HG03135 (cell line): ENCODE measurements at regions not wholly inside any gene's neighbourhood (a gene's known extent, or its start where the extent isn't known, plus 50 kb on each side); places are given as distances from the start of the nearest gene placed in this dataset.
"Not testable (repeated sequence)": the region's sequence is repeated elsewhere in the genome, so short reads cannot be mapped to it uniquely, and the experiment has no call there.

Source experiments
- ATAC-seq: cut with Tn5 transposase; IDR thresholded peaks from one replicate; pipeline ENCODE4 v1.9.1; 2021; ENCODE audit warnings: mild to moderate bottlenecking, moderate library complexity; ENCODE audit not compliant: unreplicated experiment

DNA sequence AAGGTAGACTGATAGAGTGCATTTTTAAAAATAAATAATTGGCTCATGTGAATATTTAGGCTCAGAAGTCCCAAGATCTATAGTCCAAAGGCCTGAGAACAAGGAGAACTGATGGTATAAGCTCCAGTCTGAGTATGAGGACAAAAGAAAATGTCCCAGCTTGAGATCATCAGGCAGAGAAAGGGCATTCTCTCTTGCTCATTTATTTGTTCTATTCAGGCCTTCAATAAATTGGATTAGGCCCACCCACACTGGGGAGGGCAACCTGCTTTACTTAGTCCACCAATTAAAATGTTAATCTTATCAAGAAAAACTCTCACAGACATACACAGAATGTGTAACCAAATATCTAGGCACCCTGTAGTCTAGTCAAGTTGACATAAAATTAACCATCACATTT lies 644.4 kb upstream of the MDGA2 start:
- no peak for ATAC-seq

DNA sequence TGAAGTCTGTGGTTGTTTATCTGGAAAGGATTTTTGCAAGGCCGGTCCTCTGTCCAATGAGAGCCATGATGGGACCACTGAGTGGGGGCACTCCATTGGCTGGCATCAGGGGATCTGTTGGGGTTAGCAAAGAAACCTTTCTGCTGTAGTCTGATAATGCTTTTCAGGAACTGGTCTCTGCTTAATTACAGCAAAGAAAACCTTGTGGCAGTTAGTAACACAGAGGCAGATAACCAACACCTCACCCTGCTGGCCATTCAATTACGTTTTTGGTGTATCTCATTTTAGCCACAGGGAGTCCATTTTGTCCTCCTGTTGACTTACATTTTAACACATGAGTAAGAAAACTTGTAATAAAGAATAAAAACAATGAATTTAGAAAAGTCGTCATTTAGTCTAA lies 629.3 kb upstream of the MDGA2 start:
- ATAC-seq, result no peak

GRCh38 chr14:48289701-48290100 lies 614.3 kb upstream of the MDGA2 start:
- ATAC-seq, result no peak

- ATAC-seq, result not testable (repeated sequence)
These were observed 609.8 kb upstream of the MDGA2 start for GRCh38 chr14:48285217-48285616.

DNA sequence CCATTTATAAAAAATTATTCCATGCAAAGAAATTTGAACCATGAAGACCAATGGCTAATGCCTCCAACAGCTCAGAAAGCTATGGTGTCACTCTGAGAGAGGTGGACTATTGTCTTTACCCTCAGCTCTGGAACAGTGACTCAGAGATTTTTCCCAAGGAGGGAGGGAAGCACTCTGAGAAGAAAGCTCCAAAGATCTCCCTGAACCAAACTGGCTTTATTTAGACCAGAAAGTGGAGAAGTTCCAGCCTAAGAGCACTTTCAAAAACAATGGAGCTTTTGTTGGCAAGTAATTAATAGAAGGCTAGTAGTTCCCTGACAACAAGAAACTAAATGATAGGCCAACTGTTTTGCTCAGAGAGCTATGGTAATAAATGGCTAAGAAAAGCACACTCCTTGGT lies 599.9 kb upstream of the MDGA2 start:
- ATAC-seq, result no peak

DNA sequence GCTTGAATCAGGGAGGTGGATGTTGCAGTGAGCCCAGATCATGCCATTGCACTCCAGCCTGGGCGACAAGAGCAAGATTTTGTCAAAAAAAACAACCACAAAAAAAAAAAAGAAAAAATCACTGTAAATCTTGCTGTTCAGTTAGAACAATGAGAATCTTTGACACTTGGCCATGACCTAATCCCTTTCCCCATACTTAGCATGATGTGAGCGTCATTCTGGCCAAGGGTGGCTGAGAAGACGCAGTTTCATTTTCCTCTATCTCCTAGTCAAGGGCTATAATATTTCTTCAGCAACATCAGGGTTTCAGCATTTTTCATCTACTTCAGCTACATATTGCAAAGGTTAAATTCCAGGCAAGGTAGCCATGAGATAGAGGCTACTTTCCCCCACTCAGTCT lies 599.4 kb upstream of the MDGA2 start:
- no peak for ATAC-seq

GRCh38 chr14:48267926-48268325 lies 592.5 kb upstream of the MDGA2 start:
- not testable (repeated sequence) for ATAC-seq

DNA sequence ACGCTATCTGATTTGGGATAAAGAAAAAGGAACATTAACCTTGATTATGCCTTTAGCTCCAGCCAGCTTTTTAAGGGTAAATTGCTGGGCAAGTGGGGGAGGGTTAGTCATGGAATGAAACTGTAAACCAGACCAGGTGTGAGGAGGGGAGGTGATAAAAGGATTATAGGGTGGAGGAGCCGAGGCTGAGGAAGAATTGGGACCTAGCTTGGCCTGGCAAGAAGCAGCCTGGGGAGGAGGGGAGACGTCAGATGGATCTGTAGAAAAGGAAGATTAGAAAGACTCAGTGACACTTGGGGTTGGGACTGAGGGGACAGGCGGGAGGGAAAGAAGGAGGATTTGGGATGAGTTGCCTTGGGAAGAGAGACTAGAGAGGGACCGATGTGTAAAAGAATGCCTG lies 590.8 kb upstream of the MDGA2 start:
- ATAC-seq, result not testable (repeated sequence)

GRCh38 chr14:48261436-48261835 lies 586.0 kb upstream of the MDGA2 start:
- no peak for ATAC-seq

DNA sequence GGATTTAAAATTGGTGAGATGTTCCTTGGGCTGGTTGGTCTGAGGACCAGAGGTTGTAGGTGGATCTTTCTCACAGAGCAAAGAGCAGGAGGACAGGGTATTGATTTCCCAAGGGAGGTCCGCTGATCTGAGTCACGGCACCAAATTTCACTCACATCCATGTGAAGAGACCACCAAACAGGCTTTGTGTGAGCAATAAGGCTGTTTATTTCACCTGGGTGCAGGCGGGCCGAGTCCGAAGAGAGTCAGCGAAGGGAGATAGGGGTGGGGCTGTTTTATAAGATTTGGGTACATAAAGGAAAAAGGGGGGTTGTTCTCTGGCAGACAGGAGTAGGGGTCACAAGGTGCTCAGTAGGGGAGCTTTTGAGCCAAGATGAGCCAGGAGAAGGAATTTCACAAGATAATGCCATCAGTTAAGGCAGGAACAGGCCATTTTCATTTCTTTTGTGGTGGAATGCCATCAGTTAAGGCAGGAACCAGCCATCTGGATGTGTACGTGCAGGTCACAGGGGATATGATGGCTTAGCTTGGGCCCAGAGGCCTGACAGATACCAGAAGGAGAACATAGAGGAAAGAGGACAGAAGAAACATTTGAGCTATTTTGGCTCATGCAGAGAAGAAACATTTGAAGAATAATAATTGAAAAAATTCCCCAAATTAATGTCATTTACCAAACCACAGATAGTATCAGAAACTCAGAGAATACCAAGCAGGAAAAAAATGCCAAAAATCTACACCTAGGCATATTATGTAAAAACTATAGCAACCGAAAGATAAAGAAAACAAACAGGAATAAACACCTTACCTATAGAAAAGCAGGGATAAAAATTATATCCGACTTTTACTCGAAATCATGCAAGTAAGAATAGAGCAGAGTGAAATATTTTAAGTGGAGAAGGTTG lies 585.2 kb upstream of the MDGA2 start:
- not testable (repeated sequence) for ATAC-seq

- not testable (repeated sequence) for ATAC-seq
These were observed 584.5 kb upstream of the MDGA2 start for GRCh38 chr14:48259876-48260275.

DNA sequence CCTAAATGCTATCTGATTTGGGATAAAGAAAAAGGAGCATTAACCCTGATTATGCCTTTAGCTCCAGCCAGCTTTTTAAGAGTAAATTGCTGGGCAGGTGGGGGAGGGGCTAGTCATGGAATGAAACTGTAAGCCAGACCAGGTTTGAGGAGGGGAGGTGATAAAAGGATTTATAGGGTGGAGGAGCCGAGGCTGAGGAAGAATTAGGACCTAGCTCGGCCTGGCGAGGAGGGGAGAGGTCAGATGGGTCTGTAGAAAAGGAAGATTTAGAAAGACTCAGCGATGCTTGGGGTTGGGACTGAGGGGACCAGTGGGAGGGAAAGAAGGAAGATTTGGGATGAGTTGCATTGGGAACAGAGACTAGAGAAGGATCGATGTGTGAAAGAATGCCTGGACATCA lies 583.8 kb upstream of the MDGA2 start:
- not testable (repeated sequence) for ATAC-seq

DNA sequence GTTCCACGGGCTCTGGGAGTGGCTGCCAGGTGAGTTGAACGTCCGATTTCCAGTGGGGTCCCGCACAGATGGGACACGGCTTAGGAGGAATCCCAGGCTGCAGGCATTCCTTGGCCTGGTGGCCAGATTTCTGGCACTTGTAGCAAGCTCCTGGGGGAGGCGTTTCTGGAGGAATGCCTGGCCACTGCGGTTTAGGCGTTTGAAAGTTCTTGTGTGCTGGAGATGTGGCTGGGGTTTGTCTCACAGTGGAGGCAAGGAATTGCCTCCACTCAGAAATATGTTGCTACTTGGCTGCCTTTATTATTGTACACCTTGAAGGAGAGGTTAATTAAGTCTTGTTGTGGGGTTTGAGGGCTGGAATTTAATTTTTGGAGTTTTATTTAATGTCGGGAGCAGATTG lies 583.3 kb upstream of the MDGA2 start:
- ATAC-seq, result not testable (repeated sequence)

- ATAC-seq, result no peak
These were observed 577.6 kb upstream of the MDGA2 start for GRCh38 chr14:48253020-48253419.

DNA sequence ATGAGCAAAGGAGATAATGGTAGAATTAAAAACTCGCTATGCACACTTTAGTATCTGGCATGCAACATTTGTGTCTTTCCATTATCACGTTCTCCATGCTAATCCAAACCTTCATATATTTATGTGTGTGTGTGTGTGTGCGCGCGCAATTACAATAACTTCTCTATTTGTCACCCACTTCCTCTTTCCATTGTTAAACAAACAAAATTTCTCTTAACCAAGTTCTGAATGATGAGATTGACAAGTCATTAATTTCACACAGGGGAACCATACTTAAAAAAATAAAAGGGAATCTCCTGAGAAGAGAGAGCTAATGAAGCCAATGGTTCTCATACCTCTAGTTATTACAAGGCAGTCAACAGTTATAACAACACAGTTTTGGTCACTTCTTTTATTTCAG lies 575.9 kb upstream of the MDGA2 start:
- ATAC-seq, result no peak

DNA sequence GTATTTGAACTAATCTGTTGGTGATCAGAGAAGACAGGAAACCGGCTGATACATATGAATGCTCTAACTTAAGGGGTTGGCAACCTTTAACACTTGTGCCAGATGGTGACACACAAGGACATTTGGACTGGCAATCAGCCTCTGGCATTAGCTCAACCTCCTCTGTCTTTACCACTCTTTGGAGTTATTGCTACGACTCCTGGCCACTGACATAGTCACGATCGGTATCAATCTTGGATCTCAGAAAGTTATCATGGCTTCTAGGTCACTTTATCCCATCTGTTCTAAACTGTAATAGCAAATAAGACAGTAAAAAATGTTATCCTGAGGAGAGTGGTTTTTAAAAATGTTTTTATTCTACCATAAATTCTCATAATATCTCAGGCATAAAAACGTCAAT lies 575.2 kb upstream of the MDGA2 start:
- ATAC-seq, result no peak

DNA sequence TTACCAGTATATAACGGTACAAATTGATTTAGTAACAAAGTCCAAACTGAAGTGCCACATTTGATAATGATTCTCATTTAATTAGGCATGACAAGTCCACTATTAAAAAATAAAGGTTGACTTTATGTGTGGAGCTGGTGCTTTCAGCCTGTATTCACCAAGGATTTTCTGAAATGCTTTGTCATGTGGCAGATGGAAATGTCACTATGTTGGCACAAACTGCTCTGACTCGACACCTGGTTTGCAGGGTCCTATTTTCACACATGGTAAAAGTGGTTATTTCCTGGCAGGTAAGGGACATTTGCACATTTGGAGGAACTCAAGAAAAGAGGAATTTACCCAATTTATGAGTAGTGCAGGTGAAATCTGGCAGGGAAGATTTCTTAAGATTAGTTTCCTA lies 572.6 kb upstream of the MDGA2 start:
- ATAC-seq, result no peak

DNA sequence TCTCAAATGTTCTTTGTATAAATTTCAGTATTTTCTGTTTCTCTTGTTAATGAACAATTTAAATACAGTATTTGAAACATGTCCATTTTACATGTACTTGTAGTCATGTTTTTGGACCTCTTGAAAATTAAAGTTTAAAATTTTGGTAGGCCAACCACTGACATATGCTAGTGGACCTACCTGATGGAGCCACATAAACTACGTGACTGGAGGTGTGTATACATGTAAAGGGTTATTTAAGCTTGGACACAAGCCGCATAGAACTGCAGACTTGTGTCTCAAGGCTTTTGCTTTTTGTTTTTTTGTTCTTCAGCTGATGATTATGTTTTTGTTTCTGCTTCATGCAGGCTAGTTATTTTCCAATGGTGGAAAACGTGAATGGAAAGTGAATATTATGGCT lies 568.5 kb upstream of the MDGA2 start:
- no peak for ATAC-seq

DNA sequence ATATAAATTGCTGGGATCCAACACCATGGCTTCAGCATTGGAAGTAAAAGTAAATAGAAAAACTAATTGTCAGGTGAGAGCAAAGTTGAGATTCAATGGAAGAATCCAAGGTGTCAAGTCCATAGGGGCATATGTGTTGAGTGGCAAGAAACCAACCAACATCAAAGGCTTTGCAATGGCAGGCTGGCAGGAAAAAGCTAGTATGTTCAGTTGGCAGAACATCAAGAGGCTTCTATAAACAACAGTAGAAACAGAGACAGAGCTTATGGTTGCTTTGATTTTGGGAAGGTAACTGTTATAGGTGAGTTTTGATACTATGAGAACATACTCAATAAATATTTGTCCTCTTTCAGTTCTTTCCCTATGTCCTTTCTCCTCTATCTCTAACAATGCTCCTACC lies 553.7 kb upstream of the MDGA2 start:
- no peak for ATAC-seq

- ATAC-seq, result no peak
These were observed 518.5 kb upstream of the MDGA2 start for GRCh38 chr14:48193893-48194292.

DNA sequence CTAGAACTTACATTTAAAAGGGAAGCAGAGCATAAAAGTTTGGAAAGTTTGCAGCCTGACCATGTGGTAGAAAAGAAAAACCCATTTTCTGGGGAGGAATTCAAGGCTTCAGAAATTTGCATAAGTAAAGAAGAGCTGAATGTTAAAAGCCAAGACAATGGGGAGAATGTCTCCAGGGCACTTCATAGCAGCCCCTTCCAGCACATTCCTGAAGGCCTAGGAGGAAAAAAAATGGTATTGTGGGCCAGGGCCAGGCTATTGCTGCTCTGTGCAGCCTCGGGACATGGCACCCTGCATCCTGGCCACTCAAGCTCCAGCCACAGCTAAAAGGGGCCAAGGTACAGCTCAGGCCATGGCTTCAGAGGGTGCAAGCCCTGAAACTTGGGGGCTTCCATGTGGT lies 474.2 kb upstream of the MDGA2 start:
- ATAC-seq, result not testable (repeated sequence)

GRCh38 chr14:48140804-48141203 lies 465.4 kb upstream of the MDGA2 start:
- no peak for ATAC-seq

- no peak for ATAC-seq
These were observed 454.1 kb upstream of the MDGA2 start for GRCh38 chr14:48129472-48129871.
